ENCODE measurements at regions not wholly inside any gene's neighbourhood (a gene's known extent, or its start where the extent isn't known, plus 50 kb on each side); places are given as distances from the start of the nearest gene placed in this dataset.

DNA sequence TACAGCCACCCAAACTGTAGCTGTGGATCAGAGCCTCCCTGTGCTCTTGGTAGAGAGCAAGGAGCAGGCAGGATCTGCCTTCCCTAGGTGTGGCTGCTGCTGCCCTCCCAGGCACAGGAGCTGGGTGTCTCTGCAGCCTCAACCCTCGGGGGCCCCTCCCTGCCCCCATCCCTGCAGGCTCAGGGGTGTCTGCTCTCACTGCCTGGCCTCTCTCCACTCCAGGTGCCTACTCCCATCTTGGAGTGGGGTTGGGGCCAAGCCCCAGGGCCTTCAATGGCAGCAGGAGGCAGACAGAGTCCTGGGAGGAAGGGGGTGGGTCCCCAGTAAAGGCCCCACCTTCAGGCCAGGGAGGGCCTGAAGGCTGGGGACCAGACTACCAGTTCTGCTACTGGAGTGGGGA is 189.7 kb upstream of the OSR1 start:
- H3K36me3 ChIP-seq (ENCODE audit: control insufficient read depth, insufficient read depth, low read length) = no peaks in the 10 kb centered on the region
- no peaks in the 10 kb centered on the region for H3K27me3 ChIP-seq (ENCODE audit: control insufficient read depth, insufficient read depth, low read length)
- no peak overlapping the region for H3K9ac ChIP-seq (ENCODE audit: low read depth, low read length)
- H3K4me3 ChIP-seq (ENCODE audit: low read depth, low read length) = no peak overlapping the region
- no peaks in the 10 kb centered on the region for H3K9me3 ChIP-seq (ENCODE audit: control insufficient read depth, insufficient read depth, low read length)
- H3K27ac ChIP-seq (ENCODE audit: low read depth, low read length) = no peak overlapping the region
- no peaks in the 10 kb centered on the region for H3K4me1 ChIP-seq (ENCODE audit: control insufficient read depth, insufficient read depth, low read length)

DNA sequence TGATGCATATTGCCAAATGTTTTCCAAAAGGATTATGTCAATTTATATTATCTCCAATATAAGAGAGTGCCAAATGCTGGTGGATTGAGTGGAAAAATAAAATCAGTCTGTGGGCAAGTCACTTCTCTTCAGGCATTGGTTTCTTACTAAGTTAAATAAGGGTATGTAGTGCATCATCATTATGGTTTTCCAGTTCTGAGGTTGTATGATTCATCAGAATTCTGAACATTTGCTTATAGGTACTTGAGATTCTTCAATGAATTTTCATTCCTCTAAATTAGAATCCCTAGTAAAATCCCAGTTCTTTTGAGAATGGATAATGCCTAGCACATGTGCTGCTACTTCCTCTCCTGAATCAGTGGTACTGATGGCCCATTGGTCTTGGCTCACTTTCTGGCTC is 188.9 kb upstream of the OSR1 start:
- H3K4me3 ChIP-seq (ENCODE audit: low read depth, low read length) = no peak overlapping the region
- no peaks in the 10 kb centered on the region for H3K36me3 ChIP-seq (ENCODE audit: control insufficient read depth, insufficient read depth, low read length)
- no peaks in the 10 kb centered on the region for H3K27me3 ChIP-seq (ENCODE audit: control insufficient read depth, insufficient read depth, low read length)
- H3K9ac ChIP-seq (ENCODE audit: low read depth, low read length) = no peak overlapping the region
- no peaks in the 10 kb centered on the region for H3K4me1 ChIP-seq (ENCODE audit: control insufficient read depth, insufficient read depth, low read length)
- H3K27ac ChIP-seq (ENCODE audit: low read depth, low read length) = no peak overlapping the region
- no peaks in the 10 kb centered on the region for H3K9me3 ChIP-seq (ENCODE audit: control insufficient read depth, insufficient read depth, low read length)

DNA sequence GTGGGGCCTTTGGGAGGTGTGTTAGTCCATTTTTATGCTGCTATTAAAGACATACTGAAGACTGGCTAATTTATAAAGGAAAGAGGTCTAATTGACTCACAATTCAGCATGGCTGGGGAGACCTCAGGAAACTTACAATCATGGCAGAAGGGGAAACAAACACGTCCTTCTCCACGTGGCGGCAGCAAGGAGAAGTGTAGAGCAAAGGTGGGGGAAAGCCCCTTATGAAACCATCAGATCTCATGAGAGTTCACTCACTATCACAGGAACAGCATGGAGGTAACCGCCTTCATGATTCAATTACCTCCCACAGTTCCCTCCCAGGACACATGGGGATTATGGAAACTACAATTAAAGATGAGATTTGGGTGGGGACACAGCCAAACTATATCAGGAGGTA is 187.1 kb upstream of the OSR1 start:
- Histone ChIP-seq H3K9ac (ENCODE audit: low read depth, low read length) (no peak overlapping the region), H3K4me1 (ENCODE audit: control insufficient read depth, insufficient read depth, low read length) (no peaks in the 10 kb centered on the region), H3K4me3 (ENCODE audit: low read depth, low read length) (no peak overlapping the region), H3K36me3 (ENCODE audit: control insufficient read depth, insufficient read depth, low read length) (no peaks in the 10 kb centered on the region), H3K27me3 (ENCODE audit: control insufficient read depth, insufficient read depth, low read length) (no peaks in the 10 kb centered on the region), H3K27ac (ENCODE audit: low read depth, low read length) (no peak overlapping the region), H3K9me3 (ENCODE audit: control insufficient read depth, insufficient read depth, low read length) (no peaks in the 10 kb centered on the region)

DNA sequence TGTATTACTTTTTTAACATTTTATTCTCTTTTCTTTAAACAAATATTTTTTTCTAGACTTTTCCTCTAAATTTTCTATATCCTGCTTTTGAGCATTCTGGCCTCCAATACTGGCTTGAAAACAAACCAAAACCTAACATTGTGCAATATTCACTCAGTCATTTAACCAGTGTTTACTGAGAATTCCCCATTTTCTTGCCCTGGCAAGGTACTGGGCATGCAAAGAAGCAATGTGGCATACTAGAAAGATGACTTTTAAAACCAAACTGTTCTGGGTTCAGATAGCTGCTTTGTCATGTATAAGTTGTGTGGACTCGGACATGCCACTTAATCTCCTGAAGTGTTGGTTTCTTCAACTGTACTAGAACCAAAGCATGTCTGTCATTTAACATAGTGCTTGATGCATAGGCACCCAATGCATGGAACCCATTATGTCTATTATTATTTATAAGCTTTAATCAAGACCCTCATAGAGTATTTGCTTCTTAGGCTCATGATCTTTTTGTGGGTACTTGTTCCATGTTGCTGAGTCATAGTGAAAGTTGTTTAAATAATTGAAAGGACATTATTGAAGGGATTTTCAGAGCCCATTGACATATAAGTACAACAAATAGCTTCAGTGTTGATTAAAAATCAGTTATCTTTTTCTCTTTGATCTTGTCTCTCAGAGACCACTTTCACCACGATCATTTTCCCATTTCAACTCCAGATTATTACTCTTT is 185.4 kb upstream of the OSR1 start:
- Histone ChIP-seq H3K27me3 (ENCODE audit: control insufficient read depth, insufficient read depth, low read length) (no peaks in the 10 kb centered on the region), H3K36me3 (ENCODE audit: control insufficient read depth, insufficient read depth, low read length) (no peaks in the 10 kb centered on the region), H3K4me1 (ENCODE audit: control insufficient read depth, insufficient read depth, low read length) (no peaks in the 10 kb centered on the region), H3K9me3 (ENCODE audit: control insufficient read depth, insufficient read depth, low read length) (no peaks in the 10 kb centered on the region), H3K9ac (ENCODE audit: low read depth, low read length) (no peak overlapping the region), H3K27ac (ENCODE audit: low read depth, low read length) (no peak overlapping the region), H3K4me3 (ENCODE audit: low read depth, low read length) (no peak overlapping the region)

DNA sequence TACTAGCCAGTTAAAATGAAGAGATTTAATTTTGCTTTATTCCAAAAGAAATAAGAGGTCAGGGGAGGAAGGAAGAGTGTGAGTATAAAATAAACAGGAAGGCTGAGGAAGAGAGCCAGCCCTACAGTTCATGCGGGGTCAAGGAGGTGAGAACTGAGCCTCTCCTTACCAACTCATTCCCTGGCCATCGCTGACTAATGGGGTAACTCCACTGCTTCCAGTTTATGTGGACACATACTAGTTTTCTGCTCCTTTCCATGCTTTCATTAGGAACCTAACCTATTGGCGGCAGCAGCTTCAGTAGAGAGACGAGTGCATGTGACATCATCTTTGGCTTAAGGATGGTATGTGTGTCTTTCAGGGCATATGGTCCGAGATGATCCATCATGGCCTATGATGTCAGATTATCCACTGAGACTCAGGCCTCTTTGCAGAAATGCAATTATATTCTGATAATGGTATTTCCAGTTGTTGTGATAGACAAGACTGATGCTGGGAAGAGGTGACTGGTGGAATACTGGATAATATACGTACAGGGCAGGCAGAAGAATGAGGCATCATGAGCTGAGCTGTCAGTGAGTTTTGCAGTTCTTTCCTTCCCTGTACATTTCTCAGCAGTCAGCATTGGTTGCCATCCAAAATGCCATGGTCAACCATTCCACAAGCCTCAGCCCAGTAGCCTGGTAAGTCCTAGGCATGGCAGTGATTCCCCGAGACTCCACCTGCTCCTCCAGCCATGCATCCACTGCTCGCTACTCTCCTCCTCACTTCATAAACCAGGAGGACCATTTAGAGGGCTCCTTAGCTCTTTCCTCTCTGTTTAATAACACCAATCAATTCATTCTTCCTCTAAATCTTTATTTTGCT is 184.6 kb upstream of the OSR1 start:
- Histone ChIP-seq H3K27ac (ENCODE audit: low read depth, low read length) (no peak overlapping the region), H3K4me1 (ENCODE audit: control insufficient read depth, insufficient read depth, low read length) (no peaks in the 10 kb centered on the region), H3K27me3 (ENCODE audit: control insufficient read depth, insufficient read depth, low read length) (no peaks in the 10 kb centered on the region), H3K4me3 (ENCODE audit: low read depth, low read length) (no peak overlapping the region), H3K9ac (ENCODE audit: low read depth, low read length) (no peak overlapping the region), H3K36me3 (ENCODE audit: control insufficient read depth, insufficient read depth, low read length) (no peaks in the 10 kb centered on the region), H3K9me3 (ENCODE audit: control insufficient read depth, insufficient read depth, low read length) (no peaks in the 10 kb centered on the region)

DNA sequence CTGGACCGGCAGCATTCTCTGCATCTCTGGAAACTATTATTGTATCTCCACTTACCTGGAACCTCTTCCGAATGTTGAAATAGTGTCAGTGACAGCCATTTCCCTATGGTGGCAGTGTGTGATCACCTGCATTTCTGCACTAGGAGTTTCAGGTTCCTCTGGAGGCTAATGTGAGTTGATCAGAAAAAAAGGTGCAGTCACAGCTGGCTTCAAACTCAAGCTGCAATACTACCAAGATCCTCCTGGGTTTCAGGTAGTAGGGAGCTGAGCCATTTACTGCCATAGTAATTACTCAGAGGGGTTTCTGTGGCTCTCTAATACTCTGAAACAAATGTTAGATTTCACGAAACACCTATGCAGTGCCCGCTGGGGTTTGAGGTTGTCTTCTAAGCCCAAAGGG is 183.5 kb upstream of the OSR1 start:
- no peak overlapping the region for H3K27ac ChIP-seq (ENCODE audit: low read depth, low read length)
- no peak overlapping the region for H3K4me3 ChIP-seq (ENCODE audit: low read depth, low read length)
- H3K9ac ChIP-seq (ENCODE audit: low read depth, low read length) = no peak overlapping the region
- H3K27me3 ChIP-seq (ENCODE audit: control insufficient read depth, insufficient read depth, low read length) = no peaks in the 10 kb centered on the region
- no peaks in the 10 kb centered on the region for H3K36me3 ChIP-seq (ENCODE audit: control insufficient read depth, insufficient read depth, low read length)
- H3K4me1 ChIP-seq (ENCODE audit: control insufficient read depth, insufficient read depth, low read length) = no peaks in the 10 kb centered on the region
- no peaks in the 10 kb centered on the region for H3K9me3 ChIP-seq (ENCODE audit: control insufficient read depth, insufficient read depth, low read length)

DNA sequence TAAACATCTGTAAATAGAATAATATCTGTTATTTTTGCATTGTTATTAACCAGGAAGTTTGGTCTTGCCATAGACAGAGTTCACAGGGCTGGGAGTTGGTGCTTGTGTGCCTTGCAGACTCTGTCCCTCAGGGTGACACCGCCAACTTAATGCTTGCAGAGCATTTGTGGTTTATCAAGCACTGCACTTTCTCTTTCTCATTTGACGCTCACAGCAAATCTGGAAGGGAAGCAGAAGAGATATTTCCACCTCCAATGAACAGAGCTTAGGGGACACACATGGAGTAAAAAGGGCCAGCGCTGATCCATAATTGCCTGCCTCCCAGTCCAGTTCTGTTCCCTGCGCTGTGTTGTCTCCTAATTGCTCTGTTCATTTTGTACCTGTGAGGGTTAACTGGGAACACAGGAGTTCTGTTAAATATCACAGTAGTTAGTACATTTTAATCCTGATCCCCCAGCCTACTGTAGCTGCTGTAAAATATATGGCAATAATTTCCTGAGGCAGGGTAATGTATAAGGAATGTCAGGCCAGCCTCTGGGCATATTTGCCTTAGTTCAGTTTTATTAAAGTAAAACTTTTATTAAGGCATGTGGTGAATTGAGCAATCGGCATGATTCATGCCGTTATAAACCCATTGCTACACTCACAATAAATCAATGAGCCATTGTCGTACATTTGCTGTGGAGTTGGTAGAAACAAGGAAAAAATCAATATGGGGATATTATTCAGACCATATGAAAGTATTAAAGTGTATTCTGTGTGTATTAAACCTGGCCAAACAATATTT is 182.5 kb upstream of the OSR1 start:
- H3K36me3 ChIP-seq (ENCODE audit: control insufficient read depth, insufficient read depth, low read length) = no peaks in the 10 kb centered on the region
- H3K9ac ChIP-seq (ENCODE audit: low read depth, low read length) = no peak overlapping the region
- H3K9me3 ChIP-seq (ENCODE audit: control insufficient read depth, insufficient read depth, low read length) = no peaks in the 10 kb centered on the region
- H3K4me1 ChIP-seq (ENCODE audit: control insufficient read depth, insufficient read depth, low read length) = no peaks in the 10 kb centered on the region
- no peaks in the 10 kb centered on the region for H3K27me3 ChIP-seq (ENCODE audit: control insufficient read depth, insufficient read depth, low read length)
- no peak overlapping the region for H3K4me3 ChIP-seq (ENCODE audit: low read depth, low read length)
- no peak overlapping the region for H3K27ac ChIP-seq (ENCODE audit: low read depth, low read length)

DNA sequence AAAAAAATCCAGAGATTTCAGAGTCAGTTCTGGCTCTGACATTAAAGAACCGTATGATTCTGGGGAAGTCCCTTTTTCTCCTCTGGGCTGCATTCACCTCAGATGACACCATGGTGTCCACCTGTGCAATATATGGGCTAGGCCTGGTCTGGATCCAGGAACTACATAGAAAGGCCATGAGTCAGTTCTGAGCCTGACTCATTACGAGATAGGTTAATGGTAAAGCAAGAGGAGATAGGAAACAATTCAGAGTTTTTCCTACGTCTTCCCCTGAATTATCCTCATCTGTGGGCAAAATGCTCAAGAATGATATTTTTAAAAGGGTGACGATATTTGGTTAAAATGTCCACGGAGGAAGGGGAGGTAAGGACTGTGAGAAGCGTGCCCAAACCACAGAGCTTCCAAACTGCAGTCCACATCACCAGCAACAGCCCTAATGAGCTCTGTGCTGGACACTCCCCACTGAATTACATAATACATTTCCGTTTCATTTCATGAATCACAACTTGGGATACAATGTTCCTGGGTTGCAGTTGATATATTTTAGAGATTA is 180.1 kb upstream of the OSR1 start:
- Histone ChIP-seq H3K36me3 (ENCODE audit: control insufficient read depth, insufficient read depth, low read length) (no peaks in the 10 kb centered on the region), H3K9me3 (ENCODE audit: control insufficient read depth, insufficient read depth, low read length) (no peaks in the 10 kb centered on the region), H3K9ac (ENCODE audit: low read depth, low read length) (no peak overlapping the region), H3K4me1 (ENCODE audit: control insufficient read depth, insufficient read depth, low read length) (no peaks in the 10 kb centered on the region), H3K27ac (ENCODE audit: low read depth, low read length) (no peak overlapping the region), H3K27me3 (ENCODE audit: control insufficient read depth, insufficient read depth, low read length) (no peaks in the 10 kb centered on the region), H3K4me3 (ENCODE audit: low read depth, low read length) (no peak overlapping the region)

DNA sequence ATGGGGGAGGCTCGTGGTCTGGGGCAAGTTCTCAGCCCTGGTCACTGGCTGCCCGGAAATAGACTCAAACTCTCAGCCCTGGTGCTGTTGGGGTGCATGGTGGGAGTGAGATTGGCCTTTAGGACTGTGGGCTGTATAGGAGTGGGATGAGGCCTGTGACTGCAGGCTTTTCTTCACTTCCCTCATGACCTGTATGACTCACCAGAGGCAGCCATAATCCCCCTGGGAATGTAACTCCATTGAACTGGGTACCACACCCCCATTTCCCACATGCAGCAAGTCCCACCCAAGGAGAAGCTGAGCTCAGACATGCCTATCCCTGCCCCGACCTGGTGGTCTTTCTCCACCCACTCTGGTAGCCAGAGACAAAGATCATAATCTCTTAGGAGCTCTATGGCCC is 177.7 kb upstream of the OSR1 start:
- H3K9me3 ChIP-seq (ENCODE audit: control insufficient read depth, insufficient read depth, low read length) = no peaks in the 10 kb centered on the region
- H3K27ac ChIP-seq (ENCODE audit: low read depth, low read length) = no peak overlapping the region
- H3K27me3 ChIP-seq (ENCODE audit: control insufficient read depth, insufficient read depth, low read length) = no peaks in the 10 kb centered on the region
- H3K9ac ChIP-seq (ENCODE audit: low read depth, low read length) = no peak overlapping the region
- no peak overlapping the region for H3K4me3 ChIP-seq (ENCODE audit: low read depth, low read length)
- H3K4me1 ChIP-seq (ENCODE audit: control insufficient read depth, insufficient read depth, low read length) = no peaks in the 10 kb centered on the region
- H3K36me3 ChIP-seq (ENCODE audit: control insufficient read depth, insufficient read depth, low read length) = no peaks in the 10 kb centered on the region

DNA sequence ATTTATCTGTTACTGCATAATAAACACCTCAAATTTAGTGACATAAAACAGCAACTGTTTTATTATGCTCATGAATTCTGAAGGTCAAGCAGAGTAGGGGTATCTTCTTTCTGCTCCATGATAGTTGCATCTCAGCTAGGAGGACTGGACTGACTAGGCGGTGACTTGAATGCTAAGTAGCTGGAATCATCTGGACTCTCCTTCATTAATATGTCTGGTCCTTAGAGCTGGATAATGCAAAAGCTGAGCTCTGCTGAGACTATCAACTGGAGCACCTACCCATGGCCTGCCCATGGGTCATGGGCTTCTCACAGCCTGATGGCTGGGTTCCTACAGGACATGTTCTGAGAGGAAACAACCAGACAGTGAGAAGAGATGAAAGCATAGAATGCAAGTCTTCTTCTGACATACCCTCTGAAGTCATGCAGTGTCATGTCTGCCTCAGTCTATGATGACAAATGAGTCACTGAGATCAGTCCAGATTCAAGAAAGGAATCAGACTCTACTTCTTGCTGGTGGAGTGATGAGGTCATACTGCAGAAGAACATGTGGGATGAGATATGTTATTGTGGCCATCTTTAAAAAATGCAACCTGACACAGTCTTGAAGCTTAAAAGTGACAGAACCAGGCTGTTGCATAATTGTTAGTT is 174.2 kb upstream of the OSR1 start:
- H3K9me3 ChIP-seq (ENCODE audit: control insufficient read depth, insufficient read depth, low read length) = no peaks in the 10 kb centered on the region
- H3K36me3 ChIP-seq (ENCODE audit: control insufficient read depth, insufficient read depth, low read length) = no peaks in the 10 kb centered on the region
- no peak overlapping the region for H3K9ac ChIP-seq (ENCODE audit: low read depth, low read length)
- H3K4me1 ChIP-seq (ENCODE audit: control insufficient read depth, insufficient read depth, low read length) = no peaks in the 10 kb centered on the region
- H3K27me3 ChIP-seq (ENCODE audit: control insufficient read depth, insufficient read depth, low read length) = no peaks in the 10 kb centered on the region
- no peak overlapping the region for H3K27ac ChIP-seq (ENCODE audit: low read depth, low read length)
- no peak overlapping the region for H3K4me3 ChIP-seq (ENCODE audit: low read depth, low read length)

All from HUES48 (cell line).